Endothelial cell of umbilical vein (primary cell): ENCODE measurements at regions not wholly inside any gene's neighbourhood (a gene's known extent, or its start where the extent isn't known, plus 50 kb on each side); places are given as distances from the start of the nearest gene placed in this dataset.

ENCODE experiments used
- BruUV-seq: library from RNA; stranded (reverse); fragments of 400-500 nt; replicated peaks from 2 replicates; lab custom pipeline; 2021; lab: Mats Ljungman, UMichigan
- CTCF ChIA-PET: fragments of 300-600, 350-600 bp; sonication (Branson Sonifier 250); formaldehyde crosslinking; loops from one replicate; lab custom pipeline; 2021; ENCODE audit warnings: antibody characterized with exemption, inconsistent platforms; lab: Charles Lee
- POLR2A ChIA-PET: fragments of 300-600, 350-600 bp; sonication (Branson Sonifier 250); formaldehyde crosslinking; loops from one replicate; lab custom pipeline; 2021; ENCODE audit warnings: antibody characterized with exemption, inconsistent platforms; lab: Charles Lee
- DNase-seq: peaks from one replicate; pipeline ENCODE4 v3.0.0-alpha.2; 2011; ENCODE audit warnings: low read depth, low spot score
- FAIRE-seq: peaks from 2 replicates; lab custom pipeline; 2011; peaks lifted over from hg19 to GRCh38; lab: Jason Lieb, UNC
- H2AFZ ChIP-seq: 2 replicates; pipeline ENCODE4 v1.6.0; 2012; ENCODE audit warnings: low read depth, low read length, control low read depth, inconsistent platforms
- H3K27ac ChIP-seq: 2 replicates; pipeline ENCODE4 v1.5.1; 2011; ENCODE audit warnings: low read depth, mild to moderate bottlenecking, control low read depth, low read length, moderate library complexity; ENCODE audit not compliant: insufficient read depth
- H3K27me3 ChIP-seq, 2 experiments: 2 replicates each; pipeline versions ENCODE4 v1.6.0 to v1.6.1; 2011; ENCODE audit warnings: low read length in 2 of 2, mixed read lengths in 1 of 2; ENCODE audit not compliant: control insufficient read depth in 2 of 2, insufficient read depth in 2 of 2
- H3K36me3 ChIP-seq, 2 experiments: 2 replicates in 1 of 2; 3 replicates in 1 of 2; pipeline ENCODE4 v1.5.1; 2011; ENCODE audit warnings: low read length in 2 of 2, mild to moderate bottlenecking in 1 of 2, moderate library complexity in 1 of 2; ENCODE audit not compliant: control insufficient read depth in 2 of 2, insufficient read depth in 2 of 2; ENCODE audit errors: extremely low read depth in 1 of 2
- H3K4me1 ChIP-seq: 3 replicates; pipeline ENCODE4 v1.5.1; 2011; ENCODE audit warnings: mild to moderate bottlenecking, low read length; ENCODE audit not compliant: control insufficient read depth, insufficient read depth; ENCODE audit errors: extremely low read depth
- H3K4me2 ChIP-seq: 2 replicates; pipeline ENCODE4 v1.6.1; 2011; ENCODE audit warnings: low read length, control low read depth, mixed read lengths; ENCODE audit not compliant: insufficient read depth
- H3K4me3 ChIP-seq, 3 experiments: fragments of 200-600 bp in 1 of 3; sonication (generic), shearing (Covaris generic) in 1 of 3; replicated peaks in 1 of 3; 2 replicates each; pipeline ENCODE4 v1.5.1; 2011 to 2016; ENCODE audit warnings: control low read depth in 3 of 3, low read length in 3 of 3, mild to moderate bottlenecking in 2 of 3, inconsistent platforms in 1 of 3, low read depth in 1 of 3, moderate library complexity in 1 of 3; ENCODE audit not compliant: insufficient read depth in 1 of 3
- H3K79me2 ChIP-seq: 2 replicates; pipeline ENCODE4 v1.6.0; 2012; ENCODE audit warnings: low read length, inconsistent platforms; ENCODE audit not compliant: control insufficient read depth, insufficient read depth
- H3K9ac ChIP-seq: replicated peaks from 2 replicates; pipeline ENCODE3; 2011; ENCODE audit warnings: low read length, control low read depth; ENCODE audit not compliant: insufficient read depth; ENCODE audit errors: extremely low read depth
- H3K9me1 ChIP-seq: replicated peaks from 3 replicates; pipeline ENCODE4 v1.6.0; 2011; ENCODE audit warnings: mild to moderate bottlenecking, low read length; ENCODE audit not compliant: control insufficient read depth, insufficient read depth; ENCODE audit errors: extremely low read depth
- H3K9me3 ChIP-seq: replicated peaks from 2 replicates; pipeline ENCODE4 v1.5.1; 2012; ENCODE audit warnings: low read length, inconsistent platforms; ENCODE audit not compliant: control insufficient read depth, insufficient read depth
- H4K20me1 ChIP-seq: replicated peaks from 2 replicates; pipeline ENCODE3; 2011; ENCODE audit warnings: mild to moderate bottlenecking, low read length; ENCODE audit not compliant: control insufficient read depth, insufficient read depth; ENCODE audit errors: extremely low read depth
- EZH2 ChIP-seq: IDR thresholded peaks from 2 replicates; pipeline ENCODE4 v1.6.1; 2012; ENCODE audit warnings: borderline replicate concordance, low read depth, mild to moderate bottlenecking, moderate library complexity, low read length, inconsistent platforms; ENCODE audit not compliant: severe bottlenecking
- FOS ChIP-seq: IDR thresholded peaks from 2 replicates; pipeline ENCODE4 v1.6.1; 2011; ENCODE audit warnings: mild to moderate bottlenecking, low read length, moderate library complexity, borderline replicate concordance; ENCODE audit not compliant: insufficient read depth
- GATA2 ChIP-seq: IDR thresholded peaks from 2 replicates; pipeline ENCODE4 v1.7.0; 2011; ENCODE audit warnings: low read depth, mild to moderate bottlenecking, moderate library complexity, mixed read lengths, low read length; ENCODE audit not compliant: insufficient read length, insufficient read depth
- JUN ChIP-seq: IDR thresholded peaks from 2 replicates; pipeline ENCODE4 v1.6.1; 2011; ENCODE audit warnings: borderline replicate concordance, low read depth; ENCODE audit not compliant: insufficient read length, insufficient read depth
- MYC ChIP-seq: IDR thresholded peaks from one replicate; pipeline ENCODE4 v1.6.1; 2011; ENCODE audit warnings: mild to moderate bottlenecking, low read depth, low read length
- POLR2A ChIP-seq: IDR thresholded peaks from 2 replicates; pipeline ENCODE4 v1.6.1; 2012; ENCODE audit warnings: low read depth, mild to moderate bottlenecking, control low read depth, low read length
- POLR2AphosphoS5 ChIP-seq: IDR thresholded peaks from 2 replicates; pipeline ENCODE4 v1.6.1; 2012; ENCODE audit warnings: low read depth, mild to moderate bottlenecking, control low read depth, low read length, moderate library complexity; ENCODE audit not compliant: insufficient read depth
- dilution Hi-C: fragments of 300-500 bp; cut with MboI; formaldehyde crosslinking; loops from one replicate; pipeline ENCODE4 v1.15.0; 2019; ENCODE audit warnings: low sequenced_read_pairs; ENCODE audit not compliant: extremely low pct_ligation_motif_present
- intact Hi-C: fragments of 100-400 bp; cut with micrococcal nuclease; formaldehyde crosslinking; loops from one replicate; pipeline ENCODE4 v1.10.0; 2022
- TF ChIP-seq, protein P1 (sequence below): IDR thresholded peaks from 2 replicates; pipeline ENCODE4 v1.6.1; 2011; ENCODE audit not compliant: insufficient read depth, insufficient read length
- TF ChIP-seq, protein P2 (sequence below), 2 donors: IDR thresholded peaks; 1 replicate in 1 of 2; 2 replicates in 1 of 2; pipeline ENCODE4 v1.5.1; 2011; ENCODE audit warnings: low read length in 2 of 2, mild to moderate bottlenecking in 2 of 2, moderate library complexity in 2 of 2, control low read depth in 1 of 2, inconsistent platforms in 1 of 2, low read depth in 1 of 2; ENCODE audit not compliant: insufficient read depth in 1 of 2; ENCODE audit errors: extremely low read depth in 1 of 2

DNA sequence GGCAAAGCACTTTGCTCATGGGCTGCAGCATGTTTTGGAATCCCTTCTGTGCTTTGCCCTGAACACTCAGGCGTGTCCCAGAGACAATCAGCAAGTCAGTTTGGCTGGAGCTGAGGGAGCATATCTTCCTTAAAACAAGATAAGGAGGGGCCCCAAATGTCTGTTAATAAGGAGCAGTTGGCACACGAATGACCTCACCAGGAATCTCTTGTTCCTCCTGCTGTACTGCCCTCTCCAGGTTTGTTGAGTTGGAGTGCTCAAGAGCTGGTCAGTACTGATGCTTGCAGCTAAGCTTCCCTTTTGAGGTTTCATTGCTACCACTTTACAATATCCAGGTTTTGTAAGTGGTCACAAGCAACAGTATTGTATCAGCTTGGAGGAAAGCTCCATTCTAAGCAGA is 101.3 kb upstream of the EGFLAM start:
- Histone ChIP-seq H3K36me3 (no peaks in the 10 kb centered on the region), H2AFZ (no peak overlapping the region), H4K20me1 (no peaks in the 10 kb centered on the region), H3K4me1 (no peaks in the 10 kb centered on the region), H3K27me3 (peaks cover 2 to 8% of the 10 kb centered on the region in 2 experiments), H3K4me3 (no peak overlapping the region), H3K9ac (no peak overlapping the region), H3K27ac (no peak overlapping the region), H3K9me1 (no peaks in the 10 kb centered on the region), H3K79me2 (no peaks in the 10 kb centered on the region), H3K9me3 (no peaks in the 10 kb centered on the region), H3K4me2 (no peak overlapping the region)
- BruUV-seq: no TSS peak
- POLR2A ChIA-PET: no interaction called here
- TF ChIP-seq FOS: no peak
- TF ChIP-seq, protein P1, sequence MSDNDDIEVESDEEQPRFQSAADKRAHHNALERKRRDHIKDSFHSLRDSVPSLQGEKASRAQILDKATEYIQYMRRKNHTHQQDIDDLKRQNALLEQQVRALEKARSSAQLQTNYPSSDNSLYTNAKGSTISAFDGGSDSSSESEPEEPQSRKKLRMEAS: no peak
- no peak for TF ChIP-seq POLR2A
- TF ChIP-seq, protein P2, sequence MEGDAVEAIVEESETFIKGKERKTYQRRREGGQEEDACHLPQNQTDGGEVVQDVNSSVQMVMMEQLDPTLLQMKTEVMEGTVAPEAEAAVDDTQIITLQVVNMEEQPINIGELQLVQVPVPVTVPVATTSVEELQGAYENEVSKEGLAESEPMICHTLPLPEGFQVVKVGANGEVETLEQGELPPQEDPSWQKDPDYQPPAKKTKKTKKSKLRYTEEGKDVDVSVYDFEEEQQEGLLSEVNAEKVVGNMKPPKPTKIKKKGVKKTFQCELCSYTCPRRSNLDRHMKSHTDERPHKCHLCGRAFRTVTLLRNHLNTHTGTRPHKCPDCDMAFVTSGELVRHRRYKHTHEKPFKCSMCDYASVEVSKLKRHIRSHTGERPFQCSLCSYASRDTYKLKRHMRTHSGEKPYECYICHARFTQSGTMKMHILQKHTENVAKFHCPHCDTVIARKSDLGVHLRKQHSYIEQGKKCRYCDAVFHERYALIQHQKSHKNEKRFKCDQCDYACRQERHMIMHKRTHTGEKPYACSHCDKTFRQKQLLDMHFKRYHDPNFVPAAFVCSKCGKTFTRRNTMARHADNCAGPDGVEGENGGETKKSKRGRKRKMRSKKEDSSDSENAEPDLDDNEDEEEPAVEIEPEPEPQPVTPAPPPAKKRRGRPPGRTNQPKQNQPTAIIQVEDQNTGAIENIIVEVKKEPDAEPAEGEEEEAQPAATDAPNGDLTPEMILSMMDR (IDR thresholded peaks at IDR 0.05; ENCODE audit: extremely low read depth in 1 of 2, insufficient read depth in 1 of 2, low read depth in 1 of 2, low read length in 2 of 2): no peak
- TF ChIP-seq MYC: no peak
- TF ChIP-seq JUN: no peak
- dilution Hi-C loops (no loop called here), intact Hi-C loops (no loop called here)
- CTCF ChIA-PET: no interaction called here
- DNase-seq: no peak
- FAIRE-seq: no peak

DNA sequence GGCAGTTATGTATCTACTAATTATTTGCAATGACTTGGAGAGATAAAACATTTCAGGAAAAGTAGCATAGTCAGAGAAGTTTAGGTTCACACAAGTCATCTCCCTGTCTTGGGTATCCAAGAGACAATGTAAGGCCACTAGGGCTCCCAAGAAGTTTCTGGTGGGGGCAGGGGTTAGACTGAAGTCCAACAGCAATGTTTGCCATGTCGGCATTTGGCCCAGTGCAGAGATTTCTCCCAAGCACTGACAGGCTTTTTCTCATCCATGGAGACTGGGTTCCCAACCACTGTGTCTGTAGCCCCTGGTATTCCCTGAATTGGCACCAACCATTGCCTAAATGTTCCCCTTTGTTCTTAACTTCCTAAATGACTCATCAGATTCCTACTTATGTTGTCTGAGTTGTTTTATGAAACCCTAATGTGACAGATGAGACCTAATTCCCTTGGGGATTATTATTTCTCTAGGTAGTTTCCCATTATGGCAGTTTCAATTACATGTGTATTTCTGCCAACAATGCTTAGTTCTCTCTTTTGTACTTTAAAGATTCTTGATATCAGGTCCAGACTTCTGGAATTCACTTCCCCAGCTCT is 103.6 kb upstream of the EGFLAM start:
- no peaks in the 10 kb centered on the region for H3K4me1 ChIP-seq
- H3K9me3 ChIP-seq: no peaks in the 10 kb centered on the region
- no peaks in the 10 kb centered on the region for H4K20me1 ChIP-seq
- no peaks in the 10 kb centered on the region for H3K79me2 ChIP-seq
- no peak overlapping the region for H3K9ac ChIP-seq
- H3K36me3 ChIP-seq: no peaks in the 10 kb centered on the region
- CTCF ChIA-PET: no interaction called here
- H3K27ac ChIP-seq: no peak overlapping the region
- TF ChIP-seq GATA2 (no peak), POLR2AphosphoS5 (no peak), MYC (no peak), JUN (no peak), EZH2 (no peak), POLR2A (no peak), FOS (no peak)
- TF ChIP-seq, protein P2 (IDR thresholded peaks at IDR 0.05; ENCODE audit: extremely low read depth in 1 of 2, insufficient read depth in 1 of 2, low read depth in 1 of 2, low read length in 2 of 2): no peak
- TF ChIP-seq, protein P1: no peak
- no peak for FAIRE-seq
- no TSS peak for BruUV-seq
- H3K4me3 ChIP-seq: no peak overlapping the region
- H3K9me1 ChIP-seq: no peaks in the 10 kb centered on the region
- no peak overlapping the region for H3K4me2 ChIP-seq
- dilution Hi-C loops (no loop called here), intact Hi-C loops (no loop called here)
- POLR2A ChIA-PET: no interaction called here
- H2AFZ ChIP-seq: no peak overlapping the region
- no peak for DNase-seq
- H3K27me3 ChIP-seq: peaks cover 2 to 8% of the 10 kb centered on the region in 2 experiments
